Fibroblast of lung (primary cell): ENCODE measurements at regions not wholly inside any gene's neighbourhood (a gene's known extent, or its start where the extent isn't known, plus 50 kb on each side); places are given as distances from the start of the nearest gene placed in this dataset.

ENCODE experiments used
- DNase-seq, 2 donors: peaks; one replicate each; pipeline versions ENCODE4 v3.0.0 to v3.0.0-alpha.2; 2010; ENCODE audit warnings: low read depth in 2 of 2
- H2AFZ ChIP-seq: 2 replicates; pipeline ENCODE4 v1.5.1; 2012; ENCODE audit warnings: low read length, control low read depth, inconsistent platforms
- H3K27ac ChIP-seq: 2 replicates; pipeline ENCODE4 v1.5.1; 2011; ENCODE audit warnings: low read length, control low read depth; ENCODE audit not compliant: insufficient read depth
- H3K27me3 ChIP-seq: 2 replicates; pipeline ENCODE4 v1.5.1; 2011; ENCODE audit warnings: mild to moderate bottlenecking, low read length; ENCODE audit not compliant: control insufficient read depth, insufficient read depth
- H3K36me3 ChIP-seq: 2 replicates; pipeline ENCODE4 v1.5.1; 2011; ENCODE audit warnings: low read length; ENCODE audit not compliant: control insufficient read depth, insufficient read depth
- H3K4me1 ChIP-seq: 2 replicates; pipeline ENCODE4 v1.5.1; 2011; ENCODE audit warnings: low read length; ENCODE audit not compliant: control insufficient read depth, insufficient read depth; ENCODE audit errors: extremely low read depth
- H3K4me2 ChIP-seq: 2 replicates; pipeline ENCODE4 v1.5.1; 2011; ENCODE audit warnings: low read length, control low read depth; ENCODE audit not compliant: insufficient read depth; ENCODE audit errors: extremely low read depth
- H3K4me3 ChIP-seq, 4 experiments: fragments of 200-600 bp in 1 of 4; sonication (generic) in 1 of 4; replicated peaks in 1 of 4; 2 replicates each; pipeline ENCODE4 v1.5.1; 2011 to 2016; ENCODE audit warnings: low read length in 4 of 4, low read depth in 3 of 4, mild to moderate bottlenecking in 3 of 4, control low read depth in 2 of 4, inconsistent platforms in 1 of 4, mixed read lengths in 1 of 4; ENCODE audit not compliant: insufficient read depth in 1 of 4; ENCODE audit errors: control extremely low read depth in 1 of 4
- H3K79me2 ChIP-seq: 2 replicates; pipeline ENCODE4 v1.5.1; 2012; ENCODE audit warnings: mild to moderate bottlenecking, low read length, inconsistent platforms; ENCODE audit not compliant: control insufficient read depth, insufficient read depth
- H3K9ac ChIP-seq: 2 replicates; pipeline ENCODE4 v1.5.1; 2011; ENCODE audit warnings: mild to moderate bottlenecking, low read length, control low read depth; ENCODE audit not compliant: insufficient read depth
- H3K9me3 ChIP-seq: 2 replicates; pipeline ENCODE4 v1.5.1; 2012; ENCODE audit warnings: low read depth, low read length; ENCODE audit not compliant: control insufficient read depth, insufficient read depth
- H4K20me1 ChIP-seq: 2 replicates; pipeline ENCODE4 v1.5.1; 2011; ENCODE audit warnings: low read length; ENCODE audit not compliant: control insufficient read depth, insufficient read depth; ENCODE audit errors: extremely low read depth
- EZH2 ChIP-seq: IDR thresholded peaks from 2 replicates; pipeline ENCODE4 v1.5.1; 2012; ENCODE audit warnings: low read length, control low read depth, mild to moderate bottlenecking; ENCODE audit errors: missing control alignments
- TF ChIP-seq, protein P1 (sequence below), 2 donors: IDR thresholded peaks in 1 of 2; conservative IDR thresholded peaks in 1 of 2; 1 replicate in 1 of 2; 2 replicates in 1 of 2; pipeline ENCODE4 v1.5.1; 2011 to 2012; ENCODE audit warnings: low read length in 2 of 2, control low read depth in 1 of 2, inconsistent platforms in 1 of 2, low read depth in 1 of 2, mild to moderate bottlenecking in 1 of 2

DNA sequence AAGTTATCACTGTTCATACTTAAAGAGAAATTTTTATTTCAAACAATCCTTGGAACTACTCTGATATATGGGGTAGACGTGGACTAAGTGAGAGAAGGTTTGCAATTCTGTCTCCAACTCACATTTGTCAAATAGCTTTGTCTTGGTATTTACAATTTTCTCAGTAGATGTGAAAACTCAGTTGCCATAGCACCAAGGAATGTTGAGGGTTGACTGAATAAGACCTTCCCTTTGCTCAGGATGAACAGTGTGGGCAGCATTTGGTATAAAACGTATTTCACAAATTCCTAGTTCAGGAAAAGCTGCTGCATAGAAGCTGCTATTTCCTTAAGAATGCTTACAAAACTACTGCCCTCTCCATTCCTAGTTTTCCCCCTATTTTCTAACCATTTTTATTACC lies 399.5 kb downstream of the NKX6-1 start:
- Histone ChIP-seq H3K4me3 (no peak overlapping the region), H3K9ac (no peak overlapping the region), H3K9me3 (no peaks in the 10 kb centered on the region), H4K20me1 (no peaks in the 10 kb centered on the region), H3K36me3 (no peaks in the 10 kb centered on the region), H3K27me3 (no peaks in the 10 kb centered on the region), H2AFZ (no peak overlapping the region), H3K4me1 (no peaks in the 10 kb centered on the region), H3K79me2 (no peaks in the 10 kb centered on the region), H3K27ac (no peak overlapping the region), H3K4me2 (no peak overlapping the region)
- peak in 1 of 2 donors; percentile 41 for DNase-seq
- TF ChIP-seq, protein P1, sequence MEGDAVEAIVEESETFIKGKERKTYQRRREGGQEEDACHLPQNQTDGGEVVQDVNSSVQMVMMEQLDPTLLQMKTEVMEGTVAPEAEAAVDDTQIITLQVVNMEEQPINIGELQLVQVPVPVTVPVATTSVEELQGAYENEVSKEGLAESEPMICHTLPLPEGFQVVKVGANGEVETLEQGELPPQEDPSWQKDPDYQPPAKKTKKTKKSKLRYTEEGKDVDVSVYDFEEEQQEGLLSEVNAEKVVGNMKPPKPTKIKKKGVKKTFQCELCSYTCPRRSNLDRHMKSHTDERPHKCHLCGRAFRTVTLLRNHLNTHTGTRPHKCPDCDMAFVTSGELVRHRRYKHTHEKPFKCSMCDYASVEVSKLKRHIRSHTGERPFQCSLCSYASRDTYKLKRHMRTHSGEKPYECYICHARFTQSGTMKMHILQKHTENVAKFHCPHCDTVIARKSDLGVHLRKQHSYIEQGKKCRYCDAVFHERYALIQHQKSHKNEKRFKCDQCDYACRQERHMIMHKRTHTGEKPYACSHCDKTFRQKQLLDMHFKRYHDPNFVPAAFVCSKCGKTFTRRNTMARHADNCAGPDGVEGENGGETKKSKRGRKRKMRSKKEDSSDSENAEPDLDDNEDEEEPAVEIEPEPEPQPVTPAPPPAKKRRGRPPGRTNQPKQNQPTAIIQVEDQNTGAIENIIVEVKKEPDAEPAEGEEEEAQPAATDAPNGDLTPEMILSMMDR (conservative IDR thresholded peaks at IDR 0.05 in 1 of 2, IDR thresholded peaks at IDR 0.05 in 1 of 2; ENCODE audit: low read depth in 1 of 2, low read length in 2 of 2) = no peak
- TF ChIP-seq EZH2 = no peak

DNA sequence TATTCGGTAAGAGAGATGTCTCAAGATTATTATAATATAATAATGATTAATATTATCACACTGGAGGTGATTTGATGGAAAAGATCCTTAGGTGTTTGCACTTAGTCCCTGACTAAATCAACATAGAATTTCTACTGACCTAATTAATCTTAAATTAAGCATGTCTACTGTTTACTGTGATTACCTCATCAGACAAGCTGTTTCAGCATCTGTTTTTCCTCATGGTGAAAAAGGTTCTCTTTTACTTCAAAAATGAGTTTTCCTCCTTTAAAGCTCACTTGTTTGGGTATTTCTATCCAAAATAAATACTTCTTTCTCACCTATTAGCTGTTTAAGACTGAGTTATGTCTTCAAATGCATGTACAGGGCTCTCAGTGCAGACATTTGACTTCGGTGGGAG lies 407.8 kb downstream of the NKX6-1 start:
- no peaks in the 10 kb centered on the region for H3K27me3 ChIP-seq
- no peaks in the 10 kb centered on the region for H3K4me1 ChIP-seq
- no peaks in the 10 kb centered on the region for H3K79me2 ChIP-seq
- no peak overlapping the region for H2AFZ ChIP-seq
- H3K36me3 ChIP-seq = no peaks in the 10 kb centered on the region
- TF ChIP-seq, protein P1 (conservative IDR thresholded peaks at IDR 0.05 in 1 of 2, IDR thresholded peaks at IDR 0.05 in 1 of 2; ENCODE audit: low read depth in 1 of 2, low read length in 2 of 2) = no peak
- TF ChIP-seq EZH2 = no peak
- no peak overlapping the region for H3K9ac ChIP-seq
- DNase-seq = no peak
- H3K27ac ChIP-seq = no peak overlapping the region
- no peaks in the 10 kb centered on the region for H3K9me3 ChIP-seq
- H4K20me1 ChIP-seq = no peaks in the 10 kb centered on the region
- H3K4me2 ChIP-seq = no peak overlapping the region
- H3K4me3 ChIP-seq = no peak overlapping the region

DNA sequence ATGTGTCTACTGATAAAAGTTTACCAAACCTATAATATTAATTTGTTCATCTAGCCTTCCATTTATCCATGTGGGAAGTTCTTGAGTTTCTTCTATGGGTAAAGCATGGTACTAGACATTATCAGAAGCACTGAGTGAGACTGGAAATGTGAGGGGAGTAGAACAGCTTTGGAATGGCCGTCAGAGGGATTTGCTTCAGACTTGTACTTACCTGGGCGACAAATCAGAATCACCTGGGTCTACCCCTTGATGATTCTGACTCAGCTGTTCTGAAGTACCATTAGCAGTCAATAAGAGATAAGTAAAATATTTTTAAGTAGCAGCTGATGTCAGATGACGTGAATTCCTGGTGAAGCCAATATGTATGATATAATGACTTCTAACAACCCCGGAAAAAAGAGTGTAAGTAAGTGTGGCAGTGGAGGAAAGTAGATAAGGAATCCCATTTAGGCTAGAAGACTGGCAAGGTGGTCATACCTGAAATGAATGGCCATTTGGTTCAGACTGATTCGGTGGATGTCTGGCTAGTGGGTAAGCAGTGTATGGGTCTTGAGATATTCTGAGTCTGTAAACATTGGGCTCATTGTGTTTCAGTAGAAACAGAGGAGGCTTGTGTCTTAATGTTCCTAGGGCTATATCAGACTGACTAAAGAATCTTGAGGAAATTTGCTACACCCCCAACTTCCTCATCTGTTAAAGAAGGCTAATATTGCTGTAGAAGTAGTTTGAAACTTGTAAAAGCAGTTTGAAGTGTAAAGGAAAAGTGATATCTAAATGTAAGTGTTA lies 409.2 kb downstream of the NKX6-1 start:
- no peaks in the 10 kb centered on the region for H3K4me1 ChIP-seq
- no peak for DNase-seq
- no peak overlapping the region for H3K4me2 ChIP-seq
- no peaks in the 10 kb centered on the region for H3K9me3 ChIP-seq
- no peaks in the 10 kb centered on the region for H4K20me1 ChIP-seq
- no peak overlapping the region for H2AFZ ChIP-seq
- no peak for TF ChIP-seq EZH2
- TF ChIP-seq, protein P1 (conservative IDR thresholded peaks at IDR 0.05 in 1 of 2, IDR thresholded peaks at IDR 0.05 in 1 of 2; ENCODE audit: low read depth in 1 of 2, low read length in 2 of 2) = no peak
- no peaks in the 10 kb centered on the region for H3K36me3 ChIP-seq
- H3K79me2 ChIP-seq = no peaks in the 10 kb centered on the region
- no peak overlapping the region for H3K9ac ChIP-seq
- no peak overlapping the region for H3K4me3 ChIP-seq
- no peak overlapping the region for H3K27ac ChIP-seq
- no peaks in the 10 kb centered on the region for H3K27me3 ChIP-seq
